HCT116 (cell line): ENCODE measurements at regions not wholly inside any gene's neighbourhood (a gene's known extent, or its start where the extent isn't known, plus 50 kb on each side); places are given as distances from the start of the nearest gene placed in this dataset.

Experiments used
- ATAC-seq: fragments of 200-7000 bp; cut with Tn5 transposase; 2 replicates; pipeline ENCODE4 v1.9.1; 2020; ENCODE audit warnings: mild to moderate bottlenecking, moderate library complexity
- BruUV-seq: library from RNA; stranded (reverse); fragments of 400-500 nt; replicated peaks from 2 replicates; lab custom pipeline; 2021; lab: Mats Ljungman, UMichigan
- CTCF ChIA-PET: fragments of 300-600 bp; sonication (Branson Sonifier 250); formaldehyde crosslinking; loops from one replicate; lab custom pipeline; 2021; ENCODE audit warnings: antibody characterized with exemption; lab: Charles Lee
- POLR2A ChIA-PET: fragments of 300-600, 350-600 bp; sonication (Branson Sonifier 250); formaldehyde crosslinking; loops from one replicate; lab custom pipeline; 2021; ENCODE audit warnings: antibody characterized with exemption; lab: Charles Lee
- RAD21 ChIA-PET, 2 experiments: fragments of 300-600 bp; sonication (Branson Sonifier 250); formaldehyde crosslinking; loops; one replicate each; lab custom pipeline; 2023; ENCODE audit warnings: low total read pairs in 2 of 2; ENCODE audit not compliant: uncharacterized antibody in 2 of 2, unreplicated experiment in 2 of 2, low non-redundant PET in 1 of 2; lab: Charles Lee
- DNase-seq: peaks from one replicate; pipeline ENCODE4 v3.0.0-alpha.2; 2010; ENCODE audit warnings: low read depth, low spot score
- H2AFZ ChIP-seq: fragments of 200-600 bp; shearing (Covaris generic), sonication (generic); 2 replicates; pipeline ENCODE4 v1.6.1; 2017; ENCODE audit warnings: low read depth, mixed run types, mixed read lengths, antibody characterized with exemption, low read length; ENCODE audit not compliant: poor library complexity, severe bottlenecking
- H3K27ac ChIP-seq: 2 replicates; pipeline ENCODE4 v1.5.1; 2012; ENCODE audit warnings: low read depth, low read length
- H3K27me3 ChIP-seq: fragments of 200-600 bp; sonication (generic); 2 replicates; pipeline ENCODE4 v1.6.1; 2016; ENCODE audit warnings: mixed run types, low read length, mixed read lengths; ENCODE audit not compliant: insufficient read depth
- H3K36me3 ChIP-seq, 2 experiments: fragments of 200-500 bp in 1 of 2; fragments of 200-600 bp in 1 of 2; sonication (Bioruptor generic) in 1 of 2; sonication (generic) in 1 of 2; 2 replicates each; pipeline versions ENCODE4 v1.5.1 to v1.6.1; 2014 to 2016; ENCODE audit warnings: low read length in 2 of 2, inconsistent platforms in 1 of 2, mixed read lengths in 1 of 2, mixed run types in 1 of 2; ENCODE audit not compliant: insufficient read depth in 2 of 2, control insufficient read depth in 1 of 2
- H3K4me1 ChIP-seq, 2 experiments: fragments of 200-600 bp in 1 of 2; sonication (generic) in 1 of 2; 2 replicates each; pipeline versions ENCODE4 v1.5.1 to v1.6.1; 2012 to 2017; ENCODE audit warnings: low read length in 2 of 2, inconsistent platforms in 1 of 2, mild to moderate bottlenecking in 1 of 2, mixed read lengths in 1 of 2, mixed run types in 1 of 2, moderate library complexity in 1 of 2; ENCODE audit not compliant: insufficient read depth in 2 of 2, control insufficient read depth in 1 of 2
- H3K4me2 ChIP-seq: fragments of 200-600 bp; sonication (generic); 2 replicates; pipeline ENCODE4 v1.6.1; 2017; ENCODE audit warnings: mixed run types, low read length, mixed read lengths
- H3K4me3 ChIP-seq, 2 experiments: fragments of 200-600 bp in 1 of 2; sonication (generic) in 1 of 2; replicated peaks in 1 of 2; 2 replicates each; pipeline ENCODE4 v1.5.1; 2011 to 2016; ENCODE audit warnings: low read length in 2 of 2, control low read depth in 1 of 2, low read depth in 1 of 2, mild to moderate bottlenecking in 1 of 2, mixed read lengths in 1 of 2, mixed run types in 1 of 2
- H3K79me2 ChIP-seq: fragments of 200-600 bp; sonication (generic); 2 replicates; pipeline ENCODE4 v1.6.1; 2017; ENCODE audit warnings: mild to moderate bottlenecking, mixed run types, low read length, moderate library complexity, mixed read lengths; ENCODE audit not compliant: insufficient read depth
- H3K9ac ChIP-seq: fragments of 200-600 bp; sonication (generic); 2 replicates; pipeline ENCODE4 v1.6.1; 2016; ENCODE audit warnings: low read length, mixed read lengths
- H3K9me2 ChIP-seq: fragments of 200-600 bp; sonication (generic), shearing (Covaris generic); 2 replicates; pipeline ENCODE4 v1.6.1; 2017; ENCODE audit warnings: mixed run types, mild to moderate bottlenecking, moderate library complexity; ENCODE audit not compliant: insufficient read depth
- H3K9me3 ChIP-seq, 2 experiments: fragments of 200-500 bp in 1 of 2; fragments of 200-600 bp in 1 of 2; sonication (Bioruptor generic) in 1 of 2; sonication (generic) in 1 of 2; 2 replicates each; pipeline ENCODE4 v1.6.1; 2014 to 2017; ENCODE audit warnings: low read length in 2 of 2, mixed read lengths in 2 of 2, inconsistent platforms in 1 of 2, low read depth in 1 of 2, mild to moderate bottlenecking in 1 of 2, mixed run types in 1 of 2, moderate library complexity in 1 of 2; ENCODE audit not compliant: control insufficient read depth in 1 of 2, insufficient read depth in 1 of 2
- H4K20me1 ChIP-seq: fragments of 200-600 bp; sonication (generic), shearing (Covaris generic); 2 replicates; pipeline ENCODE4 v1.6.1; 2017; ENCODE audit warnings: mixed run types, mild to moderate bottlenecking, moderate library complexity; ENCODE audit not compliant: insufficient read depth
- CEBPB ChIP-seq: IDR thresholded peaks from 2 replicates; pipeline ENCODE4 v1.6.1; 2012; ENCODE audit warnings: low read depth
- FOSL1 ChIP-seq: IDR thresholded peaks from 2 replicates; pipeline ENCODE4 v1.6.1; 2012; ENCODE audit warnings: low read depth
- SIN3A ChIP-seq: IDR thresholded peaks from 2 replicates; pipeline ENCODE4 v1.6.1; 2012; ENCODE audit warnings: low read depth
- SP1 ChIP-seq: IDR thresholded peaks from 2 replicates; pipeline ENCODE4 v1.6.1; 2012; ENCODE audit warnings: low read depth
- YY1 ChIP-seq: IDR thresholded peaks from 2 replicates; pipeline ENCODE4 v1.6.1; 2011; ENCODE audit warnings: low read length, low read depth, moderate library complexity, mild to moderate bottlenecking; ENCODE audit not compliant: insufficient replicate concordance; ENCODE audit errors: extremely low read depth
- ZFX ChIP-seq: fragments of 450-650 bp; IDR thresholded peaks from 2 replicates; pipeline ENCODE4 v1.6.1; 2017
- intact Hi-C: fragments of 100-400 bp; cut with micrococcal nuclease; formaldehyde crosslinking; loops from 2 replicates; pipeline ENCODE4 v1.10.0; 2022
- TF ChIP-seq, protein P1 (sequence below): IDR thresholded peaks from 2 replicates; pipeline ENCODE4 v1.6.1; 2012; ENCODE audit warnings: low read depth
- TF ChIP-seq, protein P2 (sequence below): IDR thresholded peaks from 2 replicates; pipeline ENCODE4 v1.6.1; 2012

DNA sequence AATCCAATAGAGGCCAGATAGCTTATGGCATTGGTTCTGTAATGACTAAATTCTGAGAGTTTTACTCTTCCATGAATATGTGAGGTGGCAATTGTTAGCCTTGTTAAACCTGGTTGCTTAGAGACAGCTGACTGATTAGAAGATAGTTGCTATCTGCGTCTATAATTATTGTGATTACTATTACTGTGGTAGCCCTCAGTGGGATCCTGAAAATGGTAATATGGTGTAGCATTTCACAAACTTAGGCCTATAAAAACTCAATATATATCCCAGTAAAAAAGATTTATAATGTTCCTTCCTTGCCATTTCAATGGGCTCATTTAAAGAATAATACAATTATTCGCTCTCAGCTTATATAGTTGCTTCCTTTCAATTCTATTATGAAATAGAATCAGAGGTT is 405.8 kb upstream of the CDH2 start:
- TF ChIP-seq SP1 (no peak), SIN3A (no peak), FOSL1 (no peak), CEBPB (no peak), ZFX (no peak), YY1 (no peak)
- TF ChIP-seq, protein P1, sequence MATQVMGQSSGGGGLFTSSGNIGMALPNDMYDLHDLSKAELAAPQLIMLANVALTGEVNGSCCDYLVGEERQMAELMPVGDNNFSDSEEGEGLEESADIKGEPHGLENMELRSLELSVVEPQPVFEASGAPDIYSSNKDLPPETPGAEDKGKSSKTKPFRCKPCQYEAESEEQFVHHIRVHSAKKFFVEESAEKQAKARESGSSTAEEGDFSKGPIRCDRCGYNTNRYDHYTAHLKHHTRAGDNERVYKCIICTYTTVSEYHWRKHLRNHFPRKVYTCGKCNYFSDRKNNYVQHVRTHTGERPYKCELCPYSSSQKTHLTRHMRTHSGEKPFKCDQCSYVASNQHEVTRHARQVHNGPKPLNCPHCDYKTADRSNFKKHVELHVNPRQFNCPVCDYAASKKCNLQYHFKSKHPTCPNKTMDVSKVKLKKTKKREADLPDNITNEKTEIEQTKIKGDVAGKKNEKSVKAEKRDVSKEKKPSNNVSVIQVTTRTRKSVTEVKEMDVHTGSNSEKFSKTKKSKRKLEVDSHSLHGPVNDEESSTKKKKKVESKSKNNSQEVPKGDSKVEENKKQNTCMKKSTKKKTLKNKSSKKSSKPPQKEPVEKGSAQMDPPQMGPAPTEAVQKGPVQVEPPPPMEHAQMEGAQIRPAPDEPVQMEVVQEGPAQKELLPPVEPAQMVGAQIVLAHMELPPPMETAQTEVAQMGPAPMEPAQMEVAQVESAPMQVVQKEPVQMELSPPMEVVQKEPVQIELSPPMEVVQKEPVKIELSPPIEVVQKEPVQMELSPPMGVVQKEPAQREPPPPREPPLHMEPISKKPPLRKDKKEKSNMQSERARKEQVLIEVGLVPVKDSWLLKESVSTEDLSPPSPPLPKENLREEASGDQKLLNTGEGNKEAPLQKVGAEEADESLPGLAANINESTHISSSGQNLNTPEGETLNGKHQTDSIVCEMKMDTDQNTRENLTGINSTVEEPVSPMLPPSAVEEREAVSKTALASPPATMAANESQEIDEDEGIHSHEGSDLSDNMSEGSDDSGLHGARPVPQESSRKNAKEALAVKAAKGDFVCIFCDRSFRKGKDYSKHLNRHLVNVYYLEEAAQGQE, result no peak
- TF ChIP-seq, protein P2, sequence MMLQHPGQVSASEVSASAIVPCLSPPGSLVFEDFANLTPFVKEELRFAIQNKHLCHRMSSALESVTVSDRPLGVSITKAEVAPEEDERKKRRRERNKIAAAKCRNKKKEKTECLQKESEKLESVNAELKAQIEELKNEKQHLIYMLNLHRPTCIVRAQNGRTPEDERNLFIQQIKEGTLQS, result no peak
- RAD21 ChIA-PET, result no interaction called here
- no TSS peak for BruUV-seq

More for the DNA sequence above, 405.8 kb upstream of the CDH2 start:
- POLR2A ChIA-PET, result no interaction called here
- Histone ChIP-seq H4K20me1 (no peaks in the 10 kb centered on the region), H3K79me2 (no peaks in the 10 kb centered on the region), H3K9ac (no peak overlapping the region), H3K27ac (no peak overlapping the region), H3K4me2 (no peak overlapping the region), H3K27me3 (no peaks in the 10 kb centered on the region), H3K9me3 (no peaks in the 10 kb centered on the region), H3K4me1 (peaks cover 3 to 8% of the 10 kb centered on the region in 2 experiments; a peak in 2 of 4 replicates), H3K9me2 (no peaks in the 10 kb centered on the region), H3K36me3 (no peaks in the 10 kb centered on the region), H3K4me3 (no peak overlapping the region), H2AFZ (no peak overlapping the region)
- ATAC-seq (no peak), DNase-seq (no peak)
- intact Hi-C loops, result no loop called here
- CTCF ChIA-PET, result no interaction called here
